Fibroblast of peridontal ligament (primary cell): ENCODE measurements at regions not wholly inside any gene's neighbourhood (a gene's known extent, or its start where the extent isn't known, plus 50 kb on each side); places are given as distances from the start of the nearest gene placed in this dataset.

Experiments used
- DNase-seq: peaks from one replicate; pipeline ENCODE4 v3.0.0-alpha.2; 2010; ENCODE audit errors: extremely low read depth

DNA sequence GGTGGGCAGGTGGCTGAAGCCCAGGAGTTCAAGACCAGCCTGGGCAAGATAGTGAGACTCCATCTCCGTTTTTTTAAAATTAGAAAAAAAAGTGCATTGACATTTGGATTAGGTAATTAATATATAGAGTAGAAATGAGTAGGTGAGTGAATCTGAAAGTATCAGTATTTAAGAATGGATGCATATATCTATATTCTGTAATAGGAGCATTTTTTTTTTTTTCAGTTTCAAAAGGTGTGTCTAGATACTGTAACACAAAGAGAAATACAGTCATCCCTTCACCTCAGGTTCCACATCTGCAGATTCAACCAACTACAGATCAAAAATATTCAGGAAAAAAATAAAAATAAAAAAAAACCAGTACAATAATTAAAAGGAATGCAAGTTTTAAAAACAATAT, 50.8 kb downstream of the RBM27 start:
- DNase-seq: no peak

GRCh38 chr5:146273109-146273508, 65.5 kb upstream of the POU4F3 start:
- DNase-seq: no peak

DNA sequence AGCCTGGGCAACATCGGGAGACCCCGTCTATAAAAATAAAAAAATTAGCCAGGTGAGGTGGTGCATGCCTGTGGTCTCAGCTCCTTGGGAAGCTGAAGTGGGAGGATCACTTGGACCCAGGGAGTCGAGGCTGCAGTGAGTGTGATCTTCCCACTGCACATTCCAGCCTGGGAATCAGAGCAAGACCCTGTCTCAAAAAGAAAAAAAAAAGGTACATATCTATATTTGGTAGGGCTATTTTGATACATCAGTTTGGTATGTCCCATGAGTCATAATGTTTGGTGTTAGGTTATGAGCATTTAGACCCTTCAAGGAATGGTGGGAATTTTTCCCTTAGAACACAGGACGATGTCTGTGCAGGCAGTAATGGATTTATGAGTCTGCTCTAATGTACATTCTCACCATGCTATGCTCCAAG, 55.3 kb upstream of the POU4F3 start:
- DNase-seq: peak; percentile 75

DNA sequence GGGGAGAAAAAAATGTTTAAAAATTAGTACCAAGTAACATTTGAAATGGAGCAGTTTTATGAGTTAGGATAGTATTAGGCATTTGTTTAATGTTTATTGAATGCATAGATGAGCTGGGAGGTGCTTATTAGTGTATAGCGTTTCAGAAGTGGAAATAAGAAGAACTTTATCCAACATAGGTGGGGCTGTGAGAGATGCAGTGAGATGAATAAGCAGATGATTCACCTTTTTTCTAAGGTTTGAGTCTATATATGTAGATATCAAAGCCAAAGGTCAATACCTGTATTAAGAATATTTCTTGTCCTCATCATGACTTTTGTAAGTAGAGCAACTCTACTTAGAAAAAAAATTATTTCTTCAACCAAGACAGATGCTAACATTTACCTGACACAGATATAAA, 54.6 kb upstream of the POU4F3 start:
- no peak for DNase-seq
